HG03342 (cell line): ENCODE measurements at regions not wholly inside any gene's neighbourhood (a gene's known extent, or its start where the extent isn't known, plus 50 kb on each side); places are given as distances from the start of the nearest gene placed in this dataset.

ENCODE experiments used
- ATAC-seq: cut with Tn5 transposase; IDR thresholded peaks from one replicate; pipeline ENCODE4 v1.9.1; 2021; ENCODE audit warnings: mild to moderate bottlenecking, moderate library complexity; ENCODE audit not compliant: unreplicated experiment

- no peak for ATAC-seq
These were observed 199.5 kb upstream of the NFE2L3 start for GRCh38 chr7:25952261-25953057.

GRCh38 chr7:25953859-25954258 lies 198.1 kb upstream of the NFE2L3 start:
- ATAC-seq: no peak

- no peak for ATAC-seq
These were observed 197.6 kb upstream of the NFE2L3 start for GRCh38 chr7:25954395-25954794.

GRCh38 chr7:25959168-25959734 lies 192.7 kb upstream of the NFE2L3 start:
- no peak for ATAC-seq

GRCh38 chr7:25963733-25964132 lies 188.3 kb upstream of the NFE2L3 start:
- ATAC-seq: no peak

GRCh38 chr7:25964483-25964991 lies 187.5 kb upstream of the NFE2L3 start:
- peak; percentile 34 for ATAC-seq

- no peak for ATAC-seq
These were observed 186.4 kb upstream of the NFE2L3 start for GRCh38 chr7:25965405-25966123.

GRCh38 chr7:25966469-25966868 lies 185.5 kb upstream of the NFE2L3 start:
- no peak for ATAC-seq

GRCh38 chr7:25967278-25968204 lies 184.5 kb upstream of the NFE2L3 start:
- peak; percentile 54 for ATAC-seq

- ATAC-seq: peak; percentile 56
These were observed 183.6 kb upstream of the NFE2L3 start for GRCh38 chr7:25968205-25968993.

GRCh38 chr7:25970356-25970755 lies 181.6 kb upstream of the NFE2L3 start:
- no peak for ATAC-seq

- no peak for ATAC-seq
These were observed 181.1 kb upstream of the NFE2L3 start for GRCh38 chr7:25970911-25971310.

GRCh38 chr7:25976630-25977029 lies 175.4 kb upstream of the NFE2L3 start:
- ATAC-seq: no peak

GRCh38 chr7:25978466-25978865 lies 173.5 kb upstream of the NFE2L3 start:
- ATAC-seq: no peak

GRCh38 chr7:25979605-25980004 lies 172.4 kb upstream of the NFE2L3 start:
- ATAC-seq: no peak

GRCh38 chr7:25982684-25983083 lies 169.3 kb upstream of the NFE2L3 start:
- no peak for ATAC-seq

GRCh38 chr7:25985196-25985595 lies 166.8 kb upstream of the NFE2L3 start:
- no peak for ATAC-seq

- no peak for ATAC-seq
These were observed 163.4 kb upstream of the NFE2L3 start for GRCh38 chr7:25988640-25989039.

GRCh38 chr7:25989140-25989705 lies 162.8 kb upstream of the NFE2L3 start:
- no peak for ATAC-seq
